IMR-90 (cell line): ENCODE measurements at regions not wholly inside any gene's neighbourhood (a gene's known extent, or its start where the extent isn't known, plus 50 kb on each side); places are given as distances from the start of the nearest gene placed in this dataset.
"Not testable (repeated sequence)": the region's sequence is repeated elsewhere in the genome, so short reads cannot be mapped to it uniquely, and the experiment has no call there.

Experiments
- BHLHE40 ChIP-seq: fragments of 150-350 bp; IDR thresholded peaks from 2 replicates; pipeline ENCODE4 v1.6.1; 2016; ENCODE audit warnings: mild to moderate bottlenecking, low read depth, low read length
- CTCF ChIP-seq: conservative IDR thresholded peaks from 2 replicates; pipeline ENCODE4 v1.5.1; 2012; ENCODE audit warnings: mild to moderate bottlenecking, low read depth, low read length, improper control_type of control experiment
- NFE2L2 ChIP-seq: fragments of 150-350 bp; IDR thresholded peaks from 2 replicates; pipeline ENCODE4 v1.6.1; 2016; ENCODE audit warnings: low read depth, mild to moderate bottlenecking, low read length
- POLR2A ChIP-seq: IDR thresholded peaks from 2 replicates; pipeline ENCODE4 v1.6.1; 2012; ENCODE audit warnings: mild to moderate bottlenecking, low read depth, low read length
- RAD21 ChIP-seq: IDR thresholded peaks from 2 replicates; pipeline ENCODE4 v1.6.1; 2012; ENCODE audit warnings: low read length, improper control_type of control experiment
- RCOR1 ChIP-seq: IDR thresholded peaks from 2 replicates; pipeline ENCODE4 v1.6.1; 2012; ENCODE audit warnings: mild to moderate bottlenecking, low read length, improper control_type of control experiment; ENCODE audit not compliant: insufficient replicate concordance

- not testable (repeated sequence) for TF ChIP-seq CTCF, BHLHE40, RCOR1, POLR2A, NFE2L2, RAD21
These were observed 73.9 kb upstream of the LYZL2 start for GRCh38 chr10:30703446-30703845.
